GM12864 (cell line): ENCODE measurements at regions not wholly inside any gene's neighbourhood (a gene's known extent, or its start where the extent isn't known, plus 50 kb on each side); places are given as distances from the start of the nearest gene placed in this dataset.
"Not testable (repeated sequence)": the region's sequence is repeated elsewhere in the genome, so short reads cannot be mapped to it uniquely, and the experiment has no call there.

Experiments used
- DNase-seq: peaks from one replicate; pipeline ENCODE4 v3.0.0-alpha.2; 2011; ENCODE audit warnings: low read depth
- H3K4me3 ChIP-seq: 2 replicates; pipeline ENCODE4 v1.5.1; 2011; ENCODE audit warnings: mild to moderate bottlenecking, low read depth, low read length, control low read depth
- CTCF ChIP-seq: IDR thresholded peaks from 2 replicates; pipeline ENCODE4 v1.5.1; 2011; ENCODE audit warnings: low read depth, mild to moderate bottlenecking, moderate library complexity, low read length, control low read depth, inconsistent platforms; ENCODE audit errors: missing control alignments

GRCh38 chr14:39505812-39506211 is 73.6 kb upstream of the FBXO33 start:
- no peak overlapping the region for H3K4me3 ChIP-seq
- no peak for DNase-seq
- no peak for TF ChIP-seq CTCF

- no peak for DNase-seq
- no peak overlapping the region for H3K4me3 ChIP-seq
- TF ChIP-seq CTCF: no peak
These were observed 68.0 kb upstream of the FBXO33 start for GRCh38 chr14:39500253-39500652.

- no peak for TF ChIP-seq CTCF
- DNase-seq: no peak
- no peak overlapping the region for H3K4me3 ChIP-seq
These were observed 67.3 kb upstream of the FBXO33 start for GRCh38 chr14:39499514-39499913.

GRCh38 chr14:39497677-39498076 is 65.4 kb upstream of the FBXO33 start:
- not testable (repeated sequence) for DNase-seq

GRCh38 chr14:39492267-39492666 is 60.0 kb upstream of the FBXO33 start:
- DNase-seq: no peak
- TF ChIP-seq CTCF: no peak
- no peak overlapping the region for H3K4me3 ChIP-seq

More at GRCh38 chr14:39497677-39498076, 65.4 kb upstream of the FBXO33 start:
- H3K4me3 ChIP-seq: not testable (repeated sequence)

- no peak for DNase-seq
- TF ChIP-seq CTCF: peak; percentile 26
- H3K4me3 ChIP-seq: no peak overlapping the region
These were observed 58.9 kb upstream of the FBXO33 start for GRCh38 chr14:39491134-39491571.

GRCh38 chr14:39488600-39488999 is 56.4 kb upstream of the FBXO33 start:
- no peak for DNase-seq
- H3K4me3 ChIP-seq: no peak overlapping the region
- TF ChIP-seq CTCF: no peak
